Glutamatergic neuron (in vitro differentiated cells): ENCODE measurements at regions not wholly inside any gene's neighbourhood (a gene's known extent, or its start where the extent isn't known, plus 50 kb on each side); places are given as distances from the start of the nearest gene placed in this dataset.

ENCODE experiments used
- DNase-seq: peaks from one replicate; pipeline ENCODE4 v3.0.0; 2022
- H3K27ac Mint-ChIP-seq: one replicate; pipeline ENCODE4 v1.8.0; 2020; ENCODE audit warnings: mild to moderate bottlenecking, mixed read lengths, inconsistent platforms; ENCODE audit not compliant: unreplicated experiment
- H3K27me3 Mint-ChIP-seq: one replicate; pipeline ENCODE4 v1.8.0; 2020; ENCODE audit warnings: mild to moderate bottlenecking, moderate library complexity, mixed read lengths, inconsistent platforms; ENCODE audit not compliant: unreplicated experiment
- H3K36me3 Mint-ChIP-seq: one replicate; pipeline ENCODE4 v1.8.0; 2020; ENCODE audit warnings: mild to moderate bottlenecking, mixed read lengths, inconsistent platforms; ENCODE audit not compliant: unreplicated experiment
- H3K4me1 Mint-ChIP-seq: one replicate; pipeline ENCODE4 v1.8.0; 2020; ENCODE audit warnings: mild to moderate bottlenecking, low read depth, mixed read lengths, inconsistent platforms; ENCODE audit not compliant: unreplicated experiment
- H3K4me3 Mint-ChIP-seq: one replicate; pipeline ENCODE4 v1.8.0; 2020; ENCODE audit warnings: mild to moderate bottlenecking, mixed read lengths, inconsistent platforms; ENCODE audit not compliant: unreplicated experiment
- H3K9me3 Mint-ChIP-seq: one replicate; pipeline ENCODE4 v1.8.0; 2020; ENCODE audit warnings: mild to moderate bottlenecking, moderate library complexity, mixed read lengths, inconsistent platforms; ENCODE audit not compliant: unreplicated experiment
- TF ChIP-seq, protein P1 (sequence below): fragments of 200-600 bp; sonication (generic); IDR thresholded peaks from one replicate; pipeline ENCODE4 v1.5.0; 2021; ENCODE audit not compliant: partially characterized antibody, unreplicated experiment

DNA sequence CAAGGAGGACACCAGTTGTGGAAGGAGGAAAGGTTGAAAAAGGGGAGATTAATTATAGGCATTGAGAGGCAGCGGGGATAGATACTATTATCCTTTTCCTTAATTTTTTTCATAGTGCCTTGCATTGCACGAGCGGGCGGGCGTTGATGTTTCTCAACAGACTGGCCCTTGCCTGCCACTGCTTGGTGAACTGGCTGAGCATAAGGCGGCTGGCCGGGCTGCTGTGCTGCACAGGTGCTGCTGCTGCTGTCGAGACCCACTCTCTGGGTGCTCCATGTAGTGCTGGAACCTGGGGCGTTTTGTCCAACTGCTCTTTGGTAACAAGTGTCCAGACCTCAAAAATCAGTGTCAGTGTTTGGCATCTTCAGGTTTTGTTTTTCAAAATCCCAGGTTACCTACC is 83.3 kb upstream of the PAQR3 start:
- Mint-ChIP-seq H3K36me3 (peaks cover 8% of the 10 kb centered on the region), H3K4me3 (no peak overlapping the region)
- TF ChIP-seq, protein P1, sequence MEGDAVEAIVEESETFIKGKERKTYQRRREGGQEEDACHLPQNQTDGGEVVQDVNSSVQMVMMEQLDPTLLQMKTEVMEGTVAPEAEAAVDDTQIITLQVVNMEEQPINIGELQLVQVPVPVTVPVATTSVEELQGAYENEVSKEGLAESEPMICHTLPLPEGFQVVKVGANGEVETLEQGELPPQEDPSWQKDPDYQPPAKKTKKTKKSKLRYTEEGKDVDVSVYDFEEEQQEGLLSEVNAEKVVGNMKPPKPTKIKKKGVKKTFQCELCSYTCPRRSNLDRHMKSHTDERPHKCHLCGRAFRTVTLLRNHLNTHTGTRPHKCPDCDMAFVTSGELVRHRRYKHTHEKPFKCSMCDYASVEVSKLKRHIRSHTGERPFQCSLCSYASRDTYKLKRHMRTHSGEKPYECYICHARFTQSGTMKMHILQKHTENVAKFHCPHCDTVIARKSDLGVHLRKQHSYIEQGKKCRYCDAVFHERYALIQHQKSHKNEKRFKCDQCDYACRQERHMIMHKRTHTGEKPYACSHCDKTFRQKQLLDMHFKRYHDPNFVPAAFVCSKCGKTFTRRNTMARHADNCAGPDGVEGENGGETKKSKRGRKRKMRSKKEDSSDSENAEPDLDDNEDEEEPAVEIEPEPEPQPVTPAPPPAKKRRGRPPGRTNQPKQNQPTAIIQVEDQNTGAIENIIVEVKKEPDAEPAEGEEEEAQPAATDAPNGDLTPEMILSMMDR: no peak

GRCh38 chr4:79017481-79017880 is 78.2 kb upstream of the PAQR3 start:
- no peak for DNase-seq
- Mint-ChIP-seq H3K27me3 (no peaks in the 10 kb centered on the region), H3K36me3 (peaks cover 8% of the 10 kb centered on the region), H3K4me3 (no peak overlapping the region), H3K4me1 (peaks cover 6% of the 10 kb centered on the region), H3K9me3 (peaks cover 3% of the 10 kb centered on the region), H3K27ac (no peak overlapping the region)
- TF ChIP-seq, protein P1: no peak

More for the DNA sequence above, 83.3 kb upstream of the PAQR3 start:
- Mint-ChIP-seq H3K4me1 (peaks cover 4% of the 10 kb centered on the region), H3K27me3 (no peaks in the 10 kb centered on the region), H3K27ac (no peak overlapping the region), H3K9me3 (peaks cover 3% of the 10 kb centered on the region)
- DNase-seq: no peak

- DNase-seq: no peak
- H3K27ac Mint-ChIP-seq: no peak overlapping the region
- peaks cover 8% of the 10 kb centered on the region for H3K36me3 Mint-ChIP-seq
- peaks cover 6% of the 10 kb centered on the region for H3K4me1 Mint-ChIP-seq
- TF ChIP-seq, protein P1: no peak
- no peak overlapping the region for H3K4me3 Mint-ChIP-seq
- peaks cover 3% of the 10 kb centered on the region for H3K9me3 Mint-ChIP-seq
- H3K27me3 Mint-ChIP-seq: no peaks in the 10 kb centered on the region
Measured at GRCh38 chr4:79016878-79017277, 77.6 kb upstream of the PAQR3 start.

DNA sequence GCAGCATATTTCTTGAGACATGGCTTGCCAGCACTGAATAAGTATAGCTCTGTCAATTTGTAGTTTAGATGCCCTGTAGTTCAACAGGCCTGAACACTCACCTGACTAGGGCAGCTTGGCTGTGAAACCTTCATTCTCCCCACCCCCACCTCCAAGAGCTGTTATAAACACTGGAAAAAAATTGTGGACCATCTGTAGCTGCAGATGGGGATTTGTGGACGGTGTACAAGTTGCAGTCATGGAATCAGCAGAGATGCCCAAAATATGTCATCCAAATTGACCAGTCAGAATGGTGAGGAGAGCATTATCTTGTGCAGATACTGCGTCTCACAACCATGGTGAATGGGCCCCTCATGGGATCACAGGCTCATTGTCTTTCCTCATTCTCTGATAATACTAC is 76.2 kb upstream of the PAQR3 start:
- DNase-seq: no peak
- peaks cover 8% of the 10 kb centered on the region for H3K36me3 Mint-ChIP-seq
- no peaks in the 10 kb centered on the region for H3K27me3 Mint-ChIP-seq
- no peak overlapping the region for H3K27ac Mint-ChIP-seq
- H3K9me3 Mint-ChIP-seq: peaks cover 3% of the 10 kb centered on the region
- H3K4me3 Mint-ChIP-seq: no peak overlapping the region
- TF ChIP-seq, protein P1: no peak
- H3K4me1 Mint-ChIP-seq: peaks cover 6% of the 10 kb centered on the region

DNA sequence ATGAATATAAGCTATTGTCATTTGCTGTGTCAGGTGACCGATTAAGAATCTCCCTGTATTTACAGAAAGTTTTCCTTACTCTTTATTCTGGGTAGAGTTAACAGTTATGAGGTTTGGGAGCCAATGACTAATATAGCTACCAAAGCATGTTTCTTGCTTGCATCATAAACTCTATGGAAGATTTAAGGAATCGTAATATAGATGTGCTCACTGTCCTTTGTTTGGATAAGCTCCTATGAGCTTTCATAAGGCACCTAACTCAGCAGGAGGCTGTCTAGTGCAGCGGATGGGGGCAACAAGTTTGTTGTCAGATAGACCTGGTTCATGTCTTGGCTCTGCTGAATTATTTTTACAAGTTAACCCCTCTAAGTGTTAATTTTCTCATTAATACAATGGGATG is 75.0 kb upstream of the PAQR3 start:
- Mint-ChIP-seq H3K27me3 (no peaks in the 10 kb centered on the region), H3K4me1 (peaks cover 6% of the 10 kb centered on the region), H3K27ac (no peak overlapping the region), H3K9me3 (peaks cover 3% of the 10 kb centered on the region), H3K36me3 (peaks cover 8% of the 10 kb centered on the region), H3K4me3 (no peak overlapping the region)
- TF ChIP-seq, protein P1: no peak
- no peak for DNase-seq
